Sigmoid colon (tissue), 3 donors: ENCODE measurements at regions not wholly inside any gene's neighbourhood (a gene's known extent, or its start where the extent isn't known, plus 50 kb on each side); places are given as distances from the start of the nearest gene placed in this dataset.

Source experiments
- POLR2A ChIP-seq, 2 donors: fragments of 450-650 bp; IDR thresholded peaks; one replicate each; pipeline ENCODE4 v1.6.1; 2016; ENCODE audit warnings: antibody characterized with exemption in 2 of 2, mild to moderate bottlenecking in 2 of 2, moderate library complexity in 2 of 2
- TF ChIP-seq, protein P1 (sequence below), 4 experiments: fragments of 450-650 bp in 3 of 4; fragments of 200-600 bp in 1 of 4; IDR thresholded peaks; one replicate each; pipeline ENCODE4 v1.5.1; 2016 to 2019; ENCODE audit warnings: antibody characterized with exemption in 4 of 4, mild to moderate bottlenecking in 3 of 4, moderate library complexity in 2 of 4

DNA sequence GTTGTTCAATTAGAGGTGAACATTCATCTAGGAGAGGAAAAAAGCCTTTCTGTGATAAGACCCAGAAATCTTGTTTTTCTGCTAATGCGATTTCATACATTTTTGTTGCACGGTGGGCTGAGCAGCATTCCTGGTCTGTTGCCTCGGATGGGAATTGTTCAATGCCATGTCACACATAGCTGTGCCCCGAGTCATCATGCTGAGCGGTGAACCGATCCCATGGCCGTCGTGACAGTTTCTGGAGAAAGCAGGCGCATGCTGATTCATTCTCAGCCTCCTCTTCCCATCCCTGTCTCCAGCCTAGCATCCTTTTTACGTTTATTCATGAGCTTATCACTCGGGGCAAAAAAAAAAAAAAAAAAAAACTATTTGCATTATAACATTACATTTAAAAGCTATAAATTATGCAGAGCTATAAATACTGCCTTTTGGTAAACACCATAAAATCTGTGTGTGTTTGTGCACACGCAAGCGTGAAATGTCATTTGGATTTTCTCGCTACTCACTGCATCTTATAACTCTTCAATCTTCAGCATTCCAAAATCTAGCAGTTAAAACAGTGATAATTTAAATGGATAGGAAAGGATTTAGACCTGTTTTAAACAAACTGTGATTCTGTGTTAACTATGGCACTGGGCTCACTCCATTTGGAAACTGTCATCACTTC lies 58.9 kb upstream of the IFNGR1 start:
- TF ChIP-seq, protein P1, sequence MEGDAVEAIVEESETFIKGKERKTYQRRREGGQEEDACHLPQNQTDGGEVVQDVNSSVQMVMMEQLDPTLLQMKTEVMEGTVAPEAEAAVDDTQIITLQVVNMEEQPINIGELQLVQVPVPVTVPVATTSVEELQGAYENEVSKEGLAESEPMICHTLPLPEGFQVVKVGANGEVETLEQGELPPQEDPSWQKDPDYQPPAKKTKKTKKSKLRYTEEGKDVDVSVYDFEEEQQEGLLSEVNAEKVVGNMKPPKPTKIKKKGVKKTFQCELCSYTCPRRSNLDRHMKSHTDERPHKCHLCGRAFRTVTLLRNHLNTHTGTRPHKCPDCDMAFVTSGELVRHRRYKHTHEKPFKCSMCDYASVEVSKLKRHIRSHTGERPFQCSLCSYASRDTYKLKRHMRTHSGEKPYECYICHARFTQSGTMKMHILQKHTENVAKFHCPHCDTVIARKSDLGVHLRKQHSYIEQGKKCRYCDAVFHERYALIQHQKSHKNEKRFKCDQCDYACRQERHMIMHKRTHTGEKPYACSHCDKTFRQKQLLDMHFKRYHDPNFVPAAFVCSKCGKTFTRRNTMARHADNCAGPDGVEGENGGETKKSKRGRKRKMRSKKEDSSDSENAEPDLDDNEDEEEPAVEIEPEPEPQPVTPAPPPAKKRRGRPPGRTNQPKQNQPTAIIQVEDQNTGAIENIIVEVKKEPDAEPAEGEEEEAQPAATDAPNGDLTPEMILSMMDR (IDR thresholded peaks at IDR 0.05): no peak
- no peak for TF ChIP-seq POLR2A (IDR thresholded peaks at IDR 0.05)
